Activated CD4-positive, alpha-beta T cell treated with anti-CD3 and anti-CD28 coated beads, Interleukin-2, amount 50 U/mL, for 48 hours (primary cell): ENCODE measurements at regions not wholly inside any gene's neighbourhood (a gene's known extent, or its start where the extent isn't known, plus 50 kb on each side); places are given as distances from the start of the nearest gene placed in this dataset.

Source experiments
- DNase-seq, 2 experiments: peaks; one replicate each; pipeline ENCODE4 v3.0.0-alpha.2; 2020

- DNase-seq: no peak
Observed at GRCh38 chr1:29975036-29975694, 738.8 kb downstream of the PTPRU start.

DNA sequence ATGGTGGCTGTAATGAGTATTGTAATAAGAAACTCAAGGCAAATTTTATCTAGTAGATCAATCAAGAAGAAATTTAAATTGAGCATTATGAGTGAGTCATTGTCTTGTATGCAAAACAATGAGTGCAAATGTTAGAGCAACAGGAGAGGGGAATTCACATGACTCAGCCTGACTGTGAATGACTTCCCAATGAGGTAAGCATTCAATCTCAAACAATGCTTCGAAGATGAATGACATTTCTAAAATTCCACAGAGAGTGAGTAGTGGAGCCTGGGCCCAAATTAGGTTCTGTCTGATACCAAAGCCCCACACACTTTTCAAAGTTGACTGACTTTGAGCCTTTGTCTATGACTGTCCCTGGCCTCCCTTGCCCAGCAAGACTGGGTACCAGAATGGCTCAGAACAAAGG is 738.0 kb downstream of the PTPRU start:
- DNase-seq: no peak

DNA sequence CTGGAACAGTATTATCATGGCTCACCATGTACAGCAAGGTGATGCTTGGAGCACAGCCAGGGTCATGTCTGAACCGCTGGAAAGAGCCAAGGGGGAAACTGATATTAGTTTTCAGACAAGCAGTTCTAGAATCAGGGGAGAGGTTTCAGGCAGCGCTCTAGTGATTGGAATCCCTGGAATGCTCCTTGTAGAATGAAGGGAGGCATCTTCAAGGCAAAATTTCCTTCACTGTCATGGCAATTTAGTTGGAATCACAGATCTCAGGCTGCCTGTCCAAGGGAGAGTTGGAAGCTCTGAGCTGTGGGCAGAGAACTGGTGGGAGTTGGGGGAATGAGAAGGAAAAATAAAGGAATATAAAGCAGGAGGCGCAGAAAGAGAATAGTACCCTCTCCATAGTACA is 737.1 kb downstream of the PTPRU start:
- no peak for DNase-seq

DNA sequence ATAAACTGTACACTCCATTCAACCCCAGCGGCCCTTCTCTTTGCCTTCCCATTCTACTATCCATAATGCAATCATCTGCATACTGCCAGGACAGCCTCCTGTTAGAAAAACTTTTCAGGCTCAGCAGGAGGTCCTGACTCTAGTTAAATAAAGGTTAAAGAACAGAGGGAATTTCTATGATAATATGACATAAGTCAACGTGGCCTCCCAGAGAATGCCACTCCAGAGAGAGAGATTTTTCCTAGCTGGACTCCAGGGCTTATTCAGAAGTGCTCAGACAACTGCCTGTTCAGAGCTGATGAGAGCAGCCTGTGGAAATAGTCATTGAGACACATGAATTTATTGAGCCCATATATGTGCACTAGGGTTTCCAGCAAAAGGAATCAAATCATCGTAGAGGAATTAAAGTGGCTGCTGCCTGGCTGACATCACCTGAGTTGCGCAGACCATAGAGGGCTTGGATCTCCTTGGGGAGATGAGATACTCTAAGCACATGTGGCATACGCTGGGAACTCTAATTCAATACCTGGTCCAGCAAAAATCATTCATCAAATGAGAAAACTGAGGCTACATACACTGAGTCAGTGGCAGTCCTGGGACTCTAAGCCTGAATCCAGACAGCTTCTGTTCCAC is 736.2 kb downstream of the PTPRU start:
- no peak for DNase-seq

DNA sequence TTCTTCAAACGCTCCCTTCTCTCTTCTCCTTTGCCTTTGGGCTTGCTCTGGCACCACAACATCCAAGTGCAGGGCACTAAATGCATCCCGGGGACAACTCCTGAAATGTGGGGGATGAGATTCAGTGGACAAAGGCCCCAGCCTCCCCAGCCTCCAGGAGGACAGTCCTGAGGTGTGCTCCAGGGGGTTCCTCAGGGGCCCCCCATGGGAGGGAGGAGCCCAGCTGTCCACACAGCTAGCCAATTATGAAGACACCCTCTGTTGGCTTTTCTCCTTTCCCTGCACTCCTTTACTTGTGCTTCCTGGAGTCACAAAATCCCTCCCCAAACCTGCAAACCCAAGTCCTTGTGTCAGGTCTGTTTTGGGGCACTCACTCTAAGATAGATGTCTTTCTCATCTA is 735.4 kb downstream of the PTPRU start:
- DNase-seq: no peak

DNA sequence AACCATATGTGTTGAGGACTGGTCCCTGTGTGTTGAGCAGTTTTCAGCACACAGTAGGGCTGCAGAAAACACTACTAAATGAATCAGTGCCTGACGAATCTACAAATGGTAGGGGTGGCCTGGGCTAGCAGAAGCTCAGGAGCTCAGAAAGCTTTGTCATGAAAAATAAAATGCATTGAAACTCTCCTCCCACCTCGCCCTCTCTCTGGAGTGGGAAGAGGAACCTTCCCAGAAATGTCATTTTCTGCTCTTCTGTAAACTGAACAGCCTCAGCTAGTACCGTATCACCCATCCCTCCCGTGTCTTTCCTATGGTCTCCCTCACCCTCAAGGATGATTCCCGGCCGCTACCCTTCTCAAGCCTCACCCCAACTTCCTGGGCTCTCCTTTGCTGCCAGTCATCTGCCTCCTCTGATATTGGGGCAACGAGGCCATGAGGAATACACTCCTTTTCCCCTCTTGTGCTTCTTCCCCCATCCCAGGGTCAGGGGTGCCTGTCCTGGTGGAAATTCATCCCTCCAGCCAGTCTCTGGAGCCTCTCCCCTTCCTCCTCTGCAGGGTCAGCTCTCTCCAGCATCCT is 734.5 kb downstream of the PTPRU start:
- no peak for DNase-seq

DNA sequence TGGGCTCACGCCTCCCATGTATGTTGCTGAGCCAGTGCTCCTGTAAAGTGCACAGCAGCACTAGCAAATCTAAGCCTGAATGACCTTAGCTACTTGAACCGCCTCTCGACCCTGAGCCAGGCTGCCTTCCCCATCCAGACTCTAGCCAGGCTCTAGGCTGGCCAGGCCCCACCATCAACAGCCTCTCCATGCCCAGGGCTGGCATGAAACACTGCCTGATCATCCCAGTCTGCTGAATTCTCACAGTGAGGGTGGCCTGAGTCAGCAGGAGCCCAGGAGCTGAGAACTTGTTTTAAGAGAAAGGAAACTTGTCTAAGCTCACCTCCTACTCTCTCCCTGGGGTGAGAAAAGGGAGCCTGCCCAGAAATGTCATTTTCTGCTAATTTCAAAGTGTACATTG is 733.3 kb downstream of the PTPRU start:
- DNase-seq: no peak

DNA sequence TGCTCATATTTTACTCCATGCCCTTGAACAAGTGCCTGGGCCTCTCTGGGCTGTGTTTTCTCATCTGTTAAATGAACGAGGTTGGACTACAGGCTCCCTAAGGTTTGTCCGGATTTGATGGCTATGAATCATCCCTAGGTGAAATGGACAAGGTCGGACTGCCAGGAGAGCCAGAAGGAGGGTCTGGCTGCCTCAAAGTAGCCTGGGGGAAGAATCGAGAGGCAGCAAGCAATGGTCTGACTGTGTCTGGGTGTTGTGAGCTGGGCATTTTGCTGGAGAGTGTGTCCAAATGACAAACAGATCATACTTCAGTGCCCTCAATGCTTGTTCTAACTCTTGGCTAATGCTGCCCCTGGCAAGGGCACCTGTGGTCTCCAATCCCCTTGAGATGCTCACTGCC is 730.9 kb downstream of the PTPRU start:
- no peak for DNase-seq

GRCh38 chr1:29966526-29967045 is 730.3 kb downstream of the PTPRU start:
- no peak for DNase-seq

- no peak for DNase-seq
Observed at GRCh38 chr1:29964718-29965533, 728.6 kb downstream of the PTPRU start.

DNA sequence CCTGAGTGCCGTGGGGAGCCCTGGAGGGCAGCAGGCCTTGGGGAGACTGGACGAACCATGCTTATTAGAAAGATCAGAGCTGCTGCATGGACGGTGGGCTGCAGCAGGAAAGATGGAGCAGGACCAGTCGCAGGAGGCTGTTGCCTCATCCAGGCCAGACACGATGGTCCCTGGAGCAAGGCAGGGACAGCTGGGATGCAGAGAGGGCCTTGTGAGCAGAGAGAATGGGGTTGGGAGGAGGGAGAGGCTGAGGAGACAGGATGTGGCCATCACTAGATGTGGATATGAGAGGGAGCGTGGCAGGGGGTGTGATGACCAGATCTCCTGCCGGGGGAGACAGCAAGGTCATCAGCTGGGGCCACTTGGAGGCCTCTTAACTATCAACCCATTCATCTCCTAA is 727.6 kb downstream of the PTPRU start:
- no peak for DNase-seq

GRCh38 chr1:29962831-29963247 is 726.5 kb downstream of the PTPRU start:
- DNase-seq: no peak

- DNase-seq: no peak
Observed at GRCh38 chr1:29962336-29962735, 726.0 kb downstream of the PTPRU start.

- no peak for DNase-seq
Observed at GRCh38 chr1:29961293-29962059, 725.2 kb downstream of the PTPRU start.

DNA sequence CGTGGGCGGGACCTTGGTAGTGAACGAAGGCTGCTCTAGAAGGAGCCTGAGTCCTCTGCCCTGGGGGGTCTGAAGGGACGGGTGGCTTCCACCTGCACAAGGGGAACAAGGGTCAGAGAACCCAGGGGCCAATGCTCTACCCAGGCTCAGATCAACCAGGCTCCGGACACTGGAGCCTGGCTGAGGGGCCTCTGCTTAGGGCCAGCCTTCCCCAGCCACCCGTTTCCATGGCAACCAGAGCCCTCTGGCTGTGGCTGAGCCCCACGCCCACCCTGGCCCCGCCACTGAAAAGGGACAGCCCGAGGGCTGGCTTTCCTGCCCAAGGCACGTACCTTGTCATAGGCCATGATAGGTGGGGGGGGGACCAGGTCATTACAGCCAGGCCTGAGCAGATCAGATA is 724.6 kb downstream of the PTPRU start:
- DNase-seq: no peak

DNA sequence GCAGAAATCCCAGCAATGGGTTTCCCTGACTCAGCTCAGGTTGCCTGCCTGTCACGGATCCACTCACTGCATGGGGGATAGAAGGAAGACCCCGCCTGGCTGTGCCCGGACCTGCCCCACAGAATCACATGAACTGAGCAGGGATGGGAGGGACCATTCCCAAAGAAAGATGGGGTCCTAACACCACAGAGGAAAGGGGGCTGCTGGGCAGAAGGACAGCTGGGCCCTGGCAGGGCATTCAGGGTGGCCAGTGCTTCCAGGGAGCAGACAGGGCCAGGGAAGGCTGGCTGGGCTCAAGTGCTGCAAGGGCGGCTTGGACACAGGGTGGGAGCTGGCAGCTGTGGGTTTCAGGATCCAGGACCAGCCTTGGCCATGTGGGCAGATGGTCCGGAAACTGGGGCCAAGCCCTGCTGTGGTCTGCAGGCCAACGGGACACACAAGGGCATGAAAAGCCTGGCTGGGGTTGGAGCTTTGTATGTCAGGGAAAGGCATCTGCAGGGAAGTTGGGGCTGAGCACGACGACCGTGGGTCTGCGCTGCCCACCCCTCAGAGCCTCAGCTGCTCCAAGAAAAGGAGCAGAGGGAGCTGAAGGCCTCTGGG is 723.9 kb downstream of the PTPRU start:
- no peak for DNase-seq

DNA sequence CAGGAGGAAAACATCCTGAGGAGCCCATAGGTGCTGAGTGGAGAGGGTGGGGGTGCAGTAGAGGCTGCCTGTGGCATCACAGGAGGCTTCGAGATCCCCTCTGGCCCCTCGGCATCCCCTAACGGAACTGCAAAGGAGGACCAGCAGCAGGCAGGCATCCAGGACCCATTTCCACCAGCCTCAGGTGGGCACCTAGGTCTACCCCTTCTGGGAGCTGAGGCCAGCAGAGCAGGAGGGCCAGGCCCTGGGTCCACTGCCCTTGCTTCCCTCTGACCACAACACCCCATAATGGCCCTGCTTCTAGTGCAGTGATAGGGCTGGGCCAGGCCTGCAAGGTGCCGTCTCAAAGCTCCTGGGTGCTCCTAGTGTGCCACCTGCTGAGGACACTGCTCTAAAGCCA is 723.0 kb downstream of the PTPRU start:
- DNase-seq: no peak

DNA sequence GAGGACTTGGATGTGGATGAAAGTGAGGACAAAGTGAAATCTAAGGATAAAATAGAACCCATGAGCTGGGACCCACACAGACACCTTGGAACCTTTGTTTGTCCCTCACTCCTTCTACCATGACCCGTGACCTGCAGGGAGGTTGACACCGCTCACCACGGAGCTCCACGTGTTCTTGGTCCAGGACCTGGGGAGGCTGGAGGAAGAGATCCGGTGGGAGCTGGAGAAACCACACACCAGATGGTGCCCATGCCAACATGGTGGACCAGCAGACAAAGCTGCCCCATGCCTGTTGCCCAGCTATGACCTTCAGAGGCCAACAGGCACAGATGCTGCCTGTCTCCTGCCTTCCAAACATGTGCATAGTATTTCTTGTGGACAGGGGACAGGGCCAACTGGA is 721.9 kb downstream of the PTPRU start:
- DNase-seq: no peak

DNA sequence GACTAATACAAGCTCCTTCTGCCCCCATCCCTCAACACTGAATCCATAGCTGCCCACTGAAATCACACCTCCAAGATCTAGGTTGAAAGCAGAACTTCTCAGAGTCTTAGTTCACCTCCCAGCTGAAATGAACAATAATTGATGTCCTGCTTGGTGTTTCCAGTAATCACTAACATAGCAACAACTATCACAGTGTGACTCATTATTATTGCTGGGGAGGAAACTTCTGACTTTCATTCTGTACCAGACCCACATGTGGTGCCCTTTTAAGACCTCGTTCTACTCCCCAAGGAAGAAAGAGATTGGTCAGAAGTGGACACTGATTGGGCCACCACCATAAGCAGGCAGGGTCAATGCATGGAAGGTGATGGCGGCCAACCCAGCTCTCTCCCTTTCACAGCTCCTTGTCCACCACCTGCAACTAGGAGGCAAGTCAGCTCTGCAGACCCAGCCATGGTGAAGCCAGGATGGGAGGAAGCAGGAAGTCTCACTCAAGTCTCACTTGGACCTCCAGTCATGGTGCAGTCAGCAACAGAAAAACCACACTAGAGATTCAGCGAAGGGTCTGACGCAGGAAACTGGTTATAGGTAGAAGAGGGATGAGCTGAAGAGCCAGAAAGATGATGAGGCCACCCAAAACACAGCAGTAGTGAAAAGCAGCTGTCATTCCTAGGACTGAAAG is 720.2 kb downstream of the PTPRU start:
- DNase-seq: no peak

DNA sequence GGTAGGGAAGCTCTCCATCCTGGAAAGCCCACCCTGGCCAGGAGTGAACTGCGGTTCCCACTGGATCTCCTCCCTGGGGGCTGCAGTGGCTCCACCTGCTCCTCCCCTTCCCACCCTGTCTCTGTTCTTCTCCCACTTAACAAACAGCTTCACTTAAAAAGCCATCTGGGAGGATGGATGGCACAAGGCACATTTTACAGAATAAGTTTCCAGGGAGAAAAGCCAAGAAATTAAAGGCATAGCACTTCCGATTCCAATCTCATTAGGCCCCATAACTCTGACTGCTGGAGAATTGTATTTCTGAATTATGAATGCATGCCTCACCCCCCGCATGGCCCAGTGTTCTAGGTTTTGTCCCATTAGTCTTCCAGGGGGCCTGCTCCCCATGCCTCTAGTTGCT is 718.3 kb downstream of the PTPRU start:
- DNase-seq: no peak

GRCh38 chr1:29953961-29954360 is 717.6 kb downstream of the PTPRU start:
- DNase-seq: no peak

- DNase-seq: no peak
Observed at GRCh38 chr1:29949676-29950075, 713.4 kb downstream of the PTPRU start.
